ENCODE measurements at regions not wholly inside any gene's neighbourhood (a gene's known extent, or its start where the extent isn't known, plus 50 kb on each side); places are given as distances from the start of the nearest gene placed in this dataset.
"Not testable (repeated sequence)": the region's sequence is repeated elsewhere in the genome, so short reads cannot be mapped to it uniquely, and the experiment has no call there.

DNA sequence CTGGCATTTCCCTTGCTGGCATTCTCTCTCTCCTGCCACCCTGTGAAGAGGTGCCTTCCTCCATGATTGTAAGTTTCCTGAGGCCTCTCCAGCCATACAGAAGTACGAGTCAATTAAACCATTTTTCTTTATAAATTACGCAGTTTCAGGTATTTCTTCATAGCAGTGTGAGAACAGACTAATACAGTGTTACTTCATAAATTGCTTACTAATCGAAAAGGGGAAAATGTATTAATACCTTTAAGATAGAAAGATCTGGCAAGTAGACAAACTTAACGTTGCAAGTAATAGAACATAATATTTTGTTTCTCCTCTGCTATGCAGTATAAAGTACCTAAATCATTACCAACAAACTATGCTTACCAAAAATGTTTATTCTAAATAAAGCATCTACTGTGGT lies 178.3 kb upstream of the LAMA2 start:
- ChIA-PET CTCF (ENCODE audit: unreplicated experiment) (no interaction called here), POLR2A (no interaction called here)
- Histone ChIP-seq H3K4me1 (ENCODE audit: insufficient read depth, low read length, poor library complexity, severe bottlenecking) (no peaks in the 10 kb centered on the region), H3K4me2 (ENCODE audit: low read length) (no peak overlapping the region), H3K27ac (ENCODE audit: low read depth, low read length, poor library complexity, severe bottlenecking) (no peak overlapping the region), H3K9me2 (ENCODE audit: insufficient read depth, low read length) (peaks cover 4% of the 10 kb centered on the region; the same call in 1 of the 2 replicates), H2AFZ (ENCODE audit: low read length) (no peak overlapping the region), H3K79me2 (ENCODE audit: insufficient read depth, low read depth, low read length) (no peaks in the 10 kb centered on the region), H4K20me1 (ENCODE audit: insufficient read depth, low read length) (no peaks in the 10 kb centered on the region), H3K9me3 (ENCODE audit: low read length) (no peaks in the 10 kb centered on the region), H3K36me3 (ENCODE audit: insufficient read depth, low read length) (no peaks in the 10 kb centered on the region), H3K4me3 (ENCODE audit: low read depth, low read length, poor library complexity, severe bottlenecking) (no peak overlapping the region)
- BruUV-seq (replicated peaks): no TSS peak
- intact Hi-C loops (cut with micrococcal nuclease; ENCODE audit: unreplicated experiment): no loop called here
- no peak for DNase-seq (ENCODE audit: low spot score)
- TF ChIP-seq, protein P1, sequence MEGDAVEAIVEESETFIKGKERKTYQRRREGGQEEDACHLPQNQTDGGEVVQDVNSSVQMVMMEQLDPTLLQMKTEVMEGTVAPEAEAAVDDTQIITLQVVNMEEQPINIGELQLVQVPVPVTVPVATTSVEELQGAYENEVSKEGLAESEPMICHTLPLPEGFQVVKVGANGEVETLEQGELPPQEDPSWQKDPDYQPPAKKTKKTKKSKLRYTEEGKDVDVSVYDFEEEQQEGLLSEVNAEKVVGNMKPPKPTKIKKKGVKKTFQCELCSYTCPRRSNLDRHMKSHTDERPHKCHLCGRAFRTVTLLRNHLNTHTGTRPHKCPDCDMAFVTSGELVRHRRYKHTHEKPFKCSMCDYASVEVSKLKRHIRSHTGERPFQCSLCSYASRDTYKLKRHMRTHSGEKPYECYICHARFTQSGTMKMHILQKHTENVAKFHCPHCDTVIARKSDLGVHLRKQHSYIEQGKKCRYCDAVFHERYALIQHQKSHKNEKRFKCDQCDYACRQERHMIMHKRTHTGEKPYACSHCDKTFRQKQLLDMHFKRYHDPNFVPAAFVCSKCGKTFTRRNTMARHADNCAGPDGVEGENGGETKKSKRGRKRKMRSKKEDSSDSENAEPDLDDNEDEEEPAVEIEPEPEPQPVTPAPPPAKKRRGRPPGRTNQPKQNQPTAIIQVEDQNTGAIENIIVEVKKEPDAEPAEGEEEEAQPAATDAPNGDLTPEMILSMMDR (conservative IDR thresholded peaks at IDR 0.05; ENCODE audit: low read length): no peak
- TF ChIP-seq EZH2phosphoT487 (IDR thresholded peaks at IDR 0.05; ENCODE audit: borderline replicate concordance, low read depth, low read length): no peak

DNA sequence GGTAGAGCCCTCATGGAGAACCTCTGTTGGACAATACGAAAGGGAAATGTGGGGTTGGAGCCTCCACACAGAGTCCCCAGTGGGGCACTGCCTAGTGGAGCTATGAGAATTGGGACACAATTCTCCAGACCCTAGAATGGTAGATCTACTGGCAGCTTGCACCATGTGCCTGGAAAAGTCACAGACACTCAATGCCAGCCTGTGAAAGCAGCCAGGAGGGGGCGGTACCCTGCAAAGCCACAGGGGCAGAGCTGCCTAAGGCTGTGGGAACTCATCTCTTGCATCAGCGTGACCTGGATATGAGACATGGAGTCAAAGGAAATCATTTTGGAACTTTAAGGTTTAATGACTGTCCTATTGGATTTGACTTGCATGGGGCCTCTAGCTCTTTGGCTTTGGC lies 179.1 kb upstream of the LAMA2 start:
- H3K4me1 ChIP-seq (ENCODE audit: insufficient read depth, low read length, poor library complexity, severe bottlenecking); H3K9me2 ChIP-seq (ENCODE audit: insufficient read depth, low read length); H2AFZ ChIP-seq (ENCODE audit: low read length); H3K79me2 ChIP-seq (ENCODE audit: insufficient read depth, low read depth, low read length); H3K4me2 ChIP-seq (ENCODE audit: low read length); H4K20me1 ChIP-seq (ENCODE audit: insufficient read depth, low read length); H3K36me3 ChIP-seq (ENCODE audit: insufficient read depth, low read length); POLR2A ChIA-PET; H3K27ac ChIP-seq (ENCODE audit: low read depth, low read length, poor library complexity, severe bottlenecking); intact Hi-C loops (cut with micrococcal nuclease; ENCODE audit: unreplicated experiment); BruUV-seq (replicated peaks); DNase-seq (ENCODE audit: low spot score); H3K9me3 ChIP-seq (ENCODE audit: low read length); H3K4me3 ChIP-seq (ENCODE audit: low read depth, low read length, poor library complexity, severe bottlenecking); CTCF ChIA-PET (ENCODE audit: unreplicated experiment): not testable (repeated sequence)

DNA sequence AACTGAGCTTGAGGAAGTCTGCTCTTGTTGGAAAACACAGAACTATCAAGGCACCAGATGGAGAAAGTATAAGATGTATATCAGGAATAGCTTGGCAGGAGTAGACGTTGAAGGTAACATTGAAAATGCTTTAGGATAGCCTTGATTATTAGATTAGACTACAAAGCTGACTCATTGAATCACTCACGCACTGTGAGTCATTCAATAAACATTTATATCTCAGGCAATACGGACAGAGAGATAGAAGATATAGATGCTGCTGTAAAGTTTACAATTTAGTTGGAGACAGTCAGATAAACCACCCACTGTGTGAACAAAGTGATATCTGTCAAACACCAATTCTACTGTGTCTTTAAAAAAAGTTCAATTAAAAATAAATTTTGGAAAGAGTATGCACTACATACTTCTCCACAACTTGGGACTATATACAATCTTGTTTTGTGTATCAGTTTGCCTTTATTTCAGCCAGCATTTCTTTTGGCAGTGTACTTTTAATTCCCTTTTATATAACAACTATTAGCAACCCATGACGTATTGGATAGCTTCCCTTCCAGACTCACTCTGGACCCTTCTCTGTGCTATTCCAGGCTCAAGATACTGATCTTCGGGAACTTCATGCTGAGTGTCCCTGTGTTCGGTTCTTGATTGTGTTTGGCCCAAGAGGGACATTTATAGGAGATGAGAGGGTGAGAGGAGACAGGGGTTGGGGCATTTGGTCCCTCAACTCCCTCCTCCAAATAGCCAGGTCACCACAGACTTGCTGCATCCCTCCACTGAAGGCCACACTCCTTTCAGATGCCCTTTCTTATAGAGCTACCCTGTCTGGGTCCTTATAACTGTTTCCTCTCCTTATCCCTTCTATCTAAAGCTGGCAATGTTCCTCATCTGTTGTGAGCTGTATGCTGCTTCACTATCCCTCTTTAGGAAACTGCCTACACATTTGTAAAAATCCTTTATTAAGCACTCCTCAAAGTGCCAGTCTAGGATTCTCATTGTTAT lies 176.6 kb upstream of the PTPRK start:
- no peak overlapping the region for H2AFZ ChIP-seq (ENCODE audit: low read length)
- ChIA-PET CTCF (ENCODE audit: unreplicated experiment) (no interaction called here), POLR2A (no interaction called here)
- H3K27ac ChIP-seq (ENCODE audit: low read depth, low read length, poor library complexity, severe bottlenecking): no peak overlapping the region
- H3K9me2 ChIP-seq (ENCODE audit: insufficient read depth, low read length): peaks cover 1% of the 10 kb centered on the region; the same call in 1 of the 2 replicates
- intact Hi-C loops (cut with micrococcal nuclease; ENCODE audit: unreplicated experiment): no loop called here
- no TSS peak for BruUV-seq (replicated peaks)
- H4K20me1 ChIP-seq (ENCODE audit: insufficient read depth, low read length): no peaks in the 10 kb centered on the region
- no peaks in the 10 kb centered on the region for H3K79me2 ChIP-seq (ENCODE audit: insufficient read depth, low read depth, low read length)
- no peaks in the 10 kb centered on the region for H3K9me3 ChIP-seq (ENCODE audit: low read length)
- DNase-seq (ENCODE audit: low spot score): no peak
- H3K4me2 ChIP-seq (ENCODE audit: low read length): no peak overlapping the region
- H3K36me3 ChIP-seq (ENCODE audit: insufficient read depth, low read length): no peaks in the 10 kb centered on the region
- TF ChIP-seq, protein P1 (conservative IDR thresholded peaks at IDR 0.05; ENCODE audit: low read length): no peak
- TF ChIP-seq EZH2phosphoT487 (IDR thresholded peaks at IDR 0.05; ENCODE audit: borderline replicate concordance, low read depth, low read length): no peak
- no peak overlapping the region for H3K4me3 ChIP-seq (ENCODE audit: low read depth, low read length, poor library complexity, severe bottlenecking)
- H3K4me1 ChIP-seq (ENCODE audit: insufficient read depth, low read length, poor library complexity, severe bottlenecking): no peaks in the 10 kb centered on the region
